ENCODE measurements at regions not wholly inside any gene's neighbourhood (a gene's known extent, or its start where the extent isn't known, plus 50 kb on each side); places are given as distances from the start of the nearest gene placed in this dataset.

GRCh38 chr6:119917186-119917585 is 567.6 kb upstream of the MAN1A1 start:
- H3K27me3 Mint-ChIP-seq (ENCODE audit: insufficient read depth, low read depth, poor library complexity), result no peaks in the 10 kb centered on the region
- H3K36me3 Mint-ChIP-seq (ENCODE audit: low read depth), result no peaks in the 10 kb centered on the region
- Histone ChIP-seq H3K79me2 (replicated peaks; ENCODE audit: insufficient read depth) (no peaks in the 10 kb centered on the region), H2AFZ (no peak overlapping the region; the same call in 1 of the 2 replicates), H3K27ac (ENCODE audit: low read depth) (no peak overlapping the region), H4K20me1 (replicated peaks; ENCODE audit: insufficient read depth) (no peaks in the 10 kb centered on the region), H3K36me3 (ENCODE audit: insufficient read depth) (no peaks in the 10 kb centered on the region), H3K4me3 (no peak overlapping the region), H3K27me3 (ENCODE audit: insufficient read depth) (no peaks in the 10 kb centered on the region), H3K9me2 (ENCODE audit: insufficient read depth) (no peaks in the 10 kb centered on the region), H3F3A (replicated peaks; ENCODE audit: low read depth) (no peaks in the 10 kb centered on the region), H3K4me2 (no peak overlapping the region), H3K4me1 (ENCODE audit: insufficient read depth) (no peaks in the 10 kb centered on the region)
- ATAC-seq (no peak), DNase-seq (ENCODE audit: low spot score) (no peak)
- no peaks in the 10 kb centered on the region for H3K4me1 Mint-ChIP-seq
- no peak overlapping the region for H3K27ac Mint-ChIP-seq
- H3K9me3 Mint-ChIP-seq, result peaks cover 21% of the 10 kb centered on the region; the same call in 2 of the 3 replicates
- H3K4me3 Mint-ChIP-seq, result no peak overlapping the region
- no peak for TF ChIP-seq EZH2 (IDR thresholded peaks at IDR 0.05; ENCODE audit: low read depth, unreplicated experiment)
- no peak for TF ChIP-seq REST (IDR thresholded peaks at IDR 0.05; ENCODE audit: unreplicated experiment)
- no peak for TF ChIP-seq POLR2AphosphoS5 (IDR thresholded peaks at IDR 0.05; ENCODE audit: low read depth)
- no peak for TF ChIP-seq STAT1 (IDR thresholded peaks at IDR 0.05; ENCODE audit: unreplicated experiment)
- no peak for TF ChIP-seq CREB1 (CRISPR knock-in tag; IDR thresholded peaks at IDR 0.05; ENCODE audit: low read depth)
- no peak for TF ChIP-seq ZNF331 (CRISPR knock-in tag; IDR thresholded peaks at IDR 0.05; ENCODE audit: low read depth)
- TF ChIP-seq JUNB (IDR thresholded peaks at IDR 0.05; ENCODE audit: unreplicated experiment), result no peak
- TF ChIP-seq CTCF (conservative IDR thresholded peaks at IDR 0.05; ENCODE audit: low read depth in 2 of 2), result no peak
- no peak for TF ChIP-seq EZH2phosphoT487 (IDR thresholded peaks at IDR 0.05; ENCODE audit: unreplicated experiment)
- TF ChIP-seq ZNF114 (CRISPR knock-in tag; IDR thresholded peaks at IDR 0.05), result no peak
- TF ChIP-seq ZNF462 (CRISPR knock-in tag; IDR thresholded peaks at IDR 0.05), result no peak
